ENCODE measurements at regions not wholly inside any gene's neighbourhood (a gene's known extent, or its start where the extent isn't known, plus 50 kb on each side); places are given as distances from the start of the nearest gene placed in this dataset.

- Histone ChIP-seq H3K27me3 (ENCODE audit: low read length) (no peaks in the 10 kb centered on the region), H3F3A (ENCODE audit: low read length, unreplicated experiment) (no peaks in the 10 kb centered on the region), H3K9me2 (replicated peaks; ENCODE audit: low read length) (no peaks in the 10 kb centered on the region), H3K4me1 (ENCODE audit: insufficient read depth, low read length) (peaks cover 10% of the 10 kb centered on the region), H3K9me3 (ENCODE audit: low read length) (no peaks in the 10 kb centered on the region), H3K4me3 (ENCODE audit: low read length) (no peak overlapping the region), H3K79me2 (ENCODE audit: low read length) (no peaks in the 10 kb centered on the region), H3K9ac (ENCODE audit: low read length) (no peak overlapping the region), H3K27ac (ENCODE audit: low read length) (no peak overlapping the region), H2AFZ (ENCODE audit: low read length) (no peak overlapping the region), H4K20me1 (ENCODE audit: low read length) (no peaks in the 10 kb centered on the region), H3K36me3 (ENCODE audit: low read depth, low read length) (no peaks in the 10 kb centered on the region), H3K4me2 (ENCODE audit: low read length) (no peak overlapping the region)
- no peak for TF ChIP-seq EZH2phosphoT487 (IDR thresholded peaks at IDR 0.05; ENCODE audit: borderline replicate concordance, low read length)
- TF ChIP-seq EZH2 (IDR thresholded peaks at IDR 0.05; ENCODE audit: low read length, unreplicated experiment) = no peak
- no peak for TF ChIP-seq CTCF (conservative IDR thresholded peaks at IDR 0.05; ENCODE audit: low read depth, low read length)
- no TSS peak for BruUV-seq (replicated peaks)
- POLR2A ChIA-PET (ENCODE audit: unreplicated experiment) = no interaction called here
- intact Hi-C loops (cut with micrococcal nuclease) = no loop called here
- no peak for ATAC-seq
- CTCF ChIA-PET = no interaction called here
- no peak for DNase-seq
Measured at GRCh38 chr12:30012816-30013450, 229.2 kb upstream of the TMTC1 start.

GRCh38 chr12:30010071-30011052 lies 226.6 kb upstream of the TMTC1 start:
- Histone ChIP-seq H3K36me3 (ENCODE audit: low read depth, low read length) (no peaks in the 10 kb centered on the region), H3K4me1 (ENCODE audit: insufficient read depth, low read length) (peaks cover 10% of the 10 kb centered on the region), H3K4me3 (ENCODE audit: low read length) (no peak overlapping the region), H2AFZ (ENCODE audit: low read length) (no peak overlapping the region), H3K27ac (ENCODE audit: low read length) (no peak overlapping the region), H3K4me2 (ENCODE audit: low read length) (0 out of 2 replicates have a peak overlapping the region, but pooled peaks have one; percentile 37), H3K9ac (ENCODE audit: low read length) (no peak overlapping the region), H3K9me3 (ENCODE audit: low read length) (no peaks in the 10 kb centered on the region), H3K27me3 (ENCODE audit: low read length) (no peaks in the 10 kb centered on the region), H3K79me2 (ENCODE audit: low read length) (no peaks in the 10 kb centered on the region), H3F3A (ENCODE audit: low read length, unreplicated experiment) (no peaks in the 10 kb centered on the region), H3K9me2 (replicated peaks; ENCODE audit: low read length) (no peaks in the 10 kb centered on the region), H4K20me1 (ENCODE audit: low read length) (no peaks in the 10 kb centered on the region)
- BruUV-seq (replicated peaks) = no TSS peak
- ATAC-seq = peak; percentile 24
- no peak for TF ChIP-seq EZH2phosphoT487 (IDR thresholded peaks at IDR 0.05; ENCODE audit: borderline replicate concordance, low read length)
- no peak for TF ChIP-seq CTCF (conservative IDR thresholded peaks at IDR 0.05; ENCODE audit: low read depth, low read length)
- no peak for TF ChIP-seq EZH2 (IDR thresholded peaks at IDR 0.05; ENCODE audit: low read length, unreplicated experiment)
- intact Hi-C loops (cut with micrococcal nuclease) = no loop called here
- ChIA-PET POLR2A (ENCODE audit: unreplicated experiment) (no interaction called here), CTCF (no interaction called here)
- peak; percentile 32 for DNase-seq

GRCh38 chr12:30006021-30006420 lies 222.3 kb upstream of the TMTC1 start:
- DNase-seq (no peak), ATAC-seq (no peak)
- Histone ChIP-seq H3K9me2 (replicated peaks; ENCODE audit: low read length) (no peaks in the 10 kb centered on the region), H4K20me1 (ENCODE audit: low read length) (no peaks in the 10 kb centered on the region), H3K4me2 (ENCODE audit: low read length) (no peak overlapping the region), H3F3A (ENCODE audit: low read length, unreplicated experiment) (no peaks in the 10 kb centered on the region), H2AFZ (ENCODE audit: low read length) (no peak overlapping the region), H3K4me3 (ENCODE audit: low read length) (no peak overlapping the region), H3K27ac (ENCODE audit: low read length) (no peak overlapping the region), H3K9ac (ENCODE audit: low read length) (no peak overlapping the region), H3K27me3 (ENCODE audit: low read length) (no peaks in the 10 kb centered on the region), H3K4me1 (ENCODE audit: insufficient read depth, low read length) (peaks cover 10% of the 10 kb centered on the region), H3K79me2 (ENCODE audit: low read length) (no peaks in the 10 kb centered on the region), H3K36me3 (ENCODE audit: low read depth, low read length) (no peaks in the 10 kb centered on the region), H3K9me3 (ENCODE audit: low read length) (no peaks in the 10 kb centered on the region)
- BruUV-seq (replicated peaks) = no TSS peak
- intact Hi-C loops (cut with micrococcal nuclease) = no loop called here
- POLR2A ChIA-PET (ENCODE audit: unreplicated experiment) = no interaction called here
- CTCF ChIA-PET = no interaction called here
- TF ChIP-seq EZH2 (IDR thresholded peaks at IDR 0.05; ENCODE audit: low read length, unreplicated experiment) (no peak), EZH2phosphoT487 (IDR thresholded peaks at IDR 0.05; ENCODE audit: borderline replicate concordance, low read length) (no peak), CTCF (conservative IDR thresholded peaks at IDR 0.05; ENCODE audit: low read depth, low read length) (no peak)
